ENCODE measurements at regions not wholly inside any gene's neighbourhood (a gene's known extent, or its start where the extent isn't known, plus 50 kb on each side); places are given as distances from the start of the nearest gene placed in this dataset.

GRCh38 chr6:14456941-14457340 lies 339.4 kb downstream of the CD83 start:
- TF ChIP-seq, protein P1, sequence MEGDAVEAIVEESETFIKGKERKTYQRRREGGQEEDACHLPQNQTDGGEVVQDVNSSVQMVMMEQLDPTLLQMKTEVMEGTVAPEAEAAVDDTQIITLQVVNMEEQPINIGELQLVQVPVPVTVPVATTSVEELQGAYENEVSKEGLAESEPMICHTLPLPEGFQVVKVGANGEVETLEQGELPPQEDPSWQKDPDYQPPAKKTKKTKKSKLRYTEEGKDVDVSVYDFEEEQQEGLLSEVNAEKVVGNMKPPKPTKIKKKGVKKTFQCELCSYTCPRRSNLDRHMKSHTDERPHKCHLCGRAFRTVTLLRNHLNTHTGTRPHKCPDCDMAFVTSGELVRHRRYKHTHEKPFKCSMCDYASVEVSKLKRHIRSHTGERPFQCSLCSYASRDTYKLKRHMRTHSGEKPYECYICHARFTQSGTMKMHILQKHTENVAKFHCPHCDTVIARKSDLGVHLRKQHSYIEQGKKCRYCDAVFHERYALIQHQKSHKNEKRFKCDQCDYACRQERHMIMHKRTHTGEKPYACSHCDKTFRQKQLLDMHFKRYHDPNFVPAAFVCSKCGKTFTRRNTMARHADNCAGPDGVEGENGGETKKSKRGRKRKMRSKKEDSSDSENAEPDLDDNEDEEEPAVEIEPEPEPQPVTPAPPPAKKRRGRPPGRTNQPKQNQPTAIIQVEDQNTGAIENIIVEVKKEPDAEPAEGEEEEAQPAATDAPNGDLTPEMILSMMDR (conservative IDR thresholded peaks at IDR 0.05; ENCODE audit: low read length) = no peak
- TF ChIP-seq EZH2phosphoT487 (IDR thresholded peaks at IDR 0.05; ENCODE audit: borderline replicate concordance, low read depth, low read length) = no peak
